ENCODE measurements at regions not wholly inside any gene's neighbourhood (a gene's known extent, or its start where the extent isn't known, plus 50 kb on each side); places are given as distances from the start of the nearest gene placed in this dataset.
"Not testable (repeated sequence)": the region's sequence is repeated elsewhere in the genome, so short reads cannot be mapped to it uniquely, and the experiment has no call there.

- no peak for DNase-seq (ENCODE audit: low read depth in 3 of 3)
Observed at GRCh38 chr2:144996225-144996795, 476.4 kb upstream of the ZEB2 start.

GRCh38 chr2:144995482-144995881, 475.6 kb upstream of the ZEB2 start:
- no peak for DNase-seq (ENCODE audit: low read depth in 3 of 3)

- DNase-seq (ENCODE audit: low read depth in 3 of 3) = no peak
Observed at GRCh38 chr2:144990661-144991060, 470.7 kb upstream of the ZEB2 start.

GRCh38 chr2:144989579-144990270, 469.8 kb upstream of the ZEB2 start:
- no peak for DNase-seq (ENCODE audit: low read depth in 3 of 3)

- DNase-seq (ENCODE audit: low read depth in 3 of 3) = no peak
Observed at GRCh38 chr2:144988591-144988990, 468.7 kb upstream of the ZEB2 start.

GRCh38 chr2:144986691-144987090, 466.8 kb upstream of the ZEB2 start:
- DNase-seq (ENCODE audit: low read depth in 3 of 3) = no peak

- DNase-seq (ENCODE audit: low read depth in 3 of 3) = no peak
Observed at GRCh38 chr2:144984038-144984437, 464.1 kb upstream of the ZEB2 start.

- DNase-seq (ENCODE audit: low read depth in 3 of 3) = no peak
Observed at GRCh38 chr2:144983107-144983506, 463.2 kb upstream of the ZEB2 start.

- DNase-seq (ENCODE audit: low read depth in 3 of 3) = no peak
Observed at GRCh38 chr2:144982481-144982880, 462.6 kb upstream of the ZEB2 start.

GRCh38 chr2:144975881-144976280, 456.0 kb upstream of the ZEB2 start:
- DNase-seq (ENCODE audit: low read depth in 3 of 3) = no peak

- DNase-seq (ENCODE audit: low read depth in 3 of 3) = no peak
Observed at GRCh38 chr2:144972676-144973075, 452.8 kb upstream of the ZEB2 start.

- DNase-seq (ENCODE audit: low read depth in 3 of 3) = no peak
Observed at GRCh38 chr2:144971786-144972335, 451.9 kb upstream of the ZEB2 start.

GRCh38 chr2:144970410-144970809, 450.5 kb upstream of the ZEB2 start:
- not testable (repeated sequence) for DNase-seq (ENCODE audit: low read depth in 3 of 3)

GRCh38 chr2:144969564-144969963, 449.6 kb upstream of the ZEB2 start:
- not testable (repeated sequence) for DNase-seq (ENCODE audit: low read depth in 3 of 3)

- DNase-seq (ENCODE audit: low read depth in 3 of 3) = no peak
Observed at GRCh38 chr2:144967961-144968360, 448.0 kb upstream of the ZEB2 start.

GRCh38 chr2:144965172-144965571, 445.3 kb upstream of the ZEB2 start:
- DNase-seq (ENCODE audit: low read depth in 3 of 3) = no peak

GRCh38 chr2:144963031-144963430, 443.1 kb upstream of the ZEB2 start:
- no peak for DNase-seq (ENCODE audit: low read depth in 3 of 3)

- no peak for DNase-seq (ENCODE audit: low read depth in 3 of 3)
Observed at GRCh38 chr2:144959416-144959815, 439.5 kb upstream of the ZEB2 start.

- DNase-seq (ENCODE audit: low read depth in 3 of 3) = no peak
Observed at GRCh38 chr2:144950899-144951560, 431.1 kb upstream of the ZEB2 start.

- no peak for DNase-seq (ENCODE audit: low read depth in 3 of 3)
Observed at GRCh38 chr2:144948205-144948855, 428.4 kb upstream of the ZEB2 start.

- DNase-seq (ENCODE audit: low read depth in 3 of 3) = no peak
Observed at GRCh38 chr2:144947709-144948037, 427.8 kb upstream of the ZEB2 start.

- DNase-seq (ENCODE audit: low read depth in 3 of 3) = no peak
Observed at GRCh38 chr2:144946263-144946662, 426.3 kb upstream of the ZEB2 start.
